Activated CD4-positive, alpha-beta T cell treated with anti-CD3 and anti-CD28 coated beads, Interleukin-2, amount 50 U/mL, for 16 hours (primary cell): ENCODE measurements at regions not wholly inside any gene's neighbourhood (a gene's known extent, or its start where the extent isn't known, plus 50 kb on each side); places are given as distances from the start of the nearest gene placed in this dataset.
A peak's percentile ranks its signal among the peaks of the same experiment; 100 is the strongest.

Experiments
- DNase-seq: peaks from one replicate; pipeline ENCODE4 v3.0.0-alpha.2; 2020

DNA sequence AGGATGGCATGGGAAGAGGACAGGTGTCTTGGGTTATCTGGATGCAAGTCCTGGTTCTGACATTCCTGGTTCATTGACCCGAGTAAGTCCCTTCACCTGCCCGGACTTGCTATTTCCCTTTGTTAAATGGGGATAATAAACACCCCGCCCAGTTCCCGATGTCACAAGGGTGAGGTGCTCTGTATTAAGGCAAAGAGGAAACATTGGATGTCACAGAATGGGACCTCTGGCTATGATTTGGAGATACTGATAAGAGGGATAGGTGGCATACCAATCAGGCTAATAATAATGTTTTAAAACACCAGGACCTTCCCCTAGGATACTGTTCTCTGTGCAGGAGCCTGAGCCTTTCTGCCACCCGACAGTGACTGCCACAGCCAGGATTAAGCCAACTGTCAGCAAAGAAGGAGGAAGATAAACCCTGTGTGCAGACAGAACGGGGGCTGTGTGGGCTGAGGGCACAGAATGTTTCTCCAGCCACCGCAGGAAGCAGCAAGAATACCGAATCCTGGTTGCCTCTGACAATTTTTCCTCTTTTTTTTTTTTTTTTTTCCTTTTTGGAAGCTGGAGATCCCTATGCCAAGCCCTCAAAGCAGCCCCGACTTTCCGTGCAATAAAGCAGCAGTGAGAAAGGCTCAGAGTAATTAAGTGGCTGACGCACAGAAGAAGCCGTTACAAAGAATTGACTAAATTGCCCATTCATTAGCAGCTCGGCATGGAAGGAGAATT is 336.6 kb downstream of the SMAD2 start:
- no peak for DNase-seq

DNA sequence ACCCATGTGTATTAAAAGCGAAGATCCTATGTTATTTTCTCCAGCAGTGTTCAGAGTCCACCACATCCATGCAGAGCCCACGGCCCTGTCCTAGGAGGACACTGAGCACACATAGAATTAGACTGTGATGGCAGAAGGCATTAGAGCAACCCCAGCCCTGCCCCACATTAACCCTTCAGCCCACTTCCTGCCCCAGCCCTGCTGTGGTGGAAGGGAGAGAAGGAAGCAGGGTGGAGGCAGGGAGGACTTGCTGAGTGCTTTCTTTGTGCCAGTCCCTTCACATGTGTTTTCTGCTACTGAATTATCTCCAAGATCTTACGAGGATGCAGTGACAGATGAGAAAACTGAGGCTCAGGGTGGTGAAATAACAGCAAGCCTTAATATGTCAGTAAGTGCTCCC is 339.0 kb downstream of the SMAD2 start:
- no peak for DNase-seq

DNA sequence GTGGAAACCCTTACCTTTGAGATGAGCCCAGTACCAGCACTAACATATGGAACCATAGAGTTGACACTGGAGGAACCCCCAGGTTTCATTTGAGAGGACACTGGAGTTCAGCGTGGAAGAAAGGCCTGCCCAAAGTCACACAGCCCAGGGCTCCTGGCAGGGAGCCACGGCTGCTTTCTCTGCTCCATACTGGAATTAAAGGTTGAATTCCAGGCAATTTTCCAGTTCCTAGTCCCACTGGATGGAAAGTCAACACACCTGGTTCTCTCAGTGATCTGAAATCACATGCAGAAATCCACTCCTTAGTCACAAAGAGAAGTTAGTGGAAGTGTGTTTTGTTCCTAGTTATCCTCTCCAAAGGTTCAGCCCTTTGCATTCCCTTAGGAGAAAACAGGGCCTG is 336.1 kb upstream of the SKOR2 start:
- DNase-seq = no peak

DNA sequence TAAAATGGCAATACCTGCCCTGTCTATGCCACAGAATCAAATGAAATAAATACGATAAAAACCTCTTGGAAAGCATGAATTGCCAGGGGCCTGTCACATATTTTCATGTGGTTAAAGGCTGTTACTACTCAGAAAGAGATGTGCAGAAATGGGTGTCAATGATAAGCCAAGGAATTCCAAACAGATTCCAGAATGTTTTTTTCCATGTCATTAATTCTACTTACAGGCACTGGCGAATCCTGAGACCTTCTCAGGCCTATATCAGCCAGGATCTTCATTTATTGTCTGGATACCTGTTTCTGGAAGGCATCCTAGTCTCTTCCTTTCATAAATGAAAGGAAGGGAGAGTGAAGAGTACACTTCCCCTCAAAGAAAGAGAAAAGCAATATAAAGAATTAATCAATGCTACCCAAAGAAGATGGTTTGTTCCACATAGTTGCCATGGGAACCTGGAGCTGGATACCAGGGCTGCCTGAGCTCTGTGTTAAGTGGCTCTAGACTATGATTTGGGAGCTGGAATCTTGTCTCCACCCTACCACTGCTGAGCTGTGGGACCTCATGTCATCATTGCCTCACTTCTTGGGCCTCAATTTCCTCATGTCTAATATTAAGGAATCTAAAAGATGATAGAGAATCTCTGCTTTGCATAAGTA is 335.1 kb upstream of the SKOR2 start:
- DNase-seq = no peak

DNA sequence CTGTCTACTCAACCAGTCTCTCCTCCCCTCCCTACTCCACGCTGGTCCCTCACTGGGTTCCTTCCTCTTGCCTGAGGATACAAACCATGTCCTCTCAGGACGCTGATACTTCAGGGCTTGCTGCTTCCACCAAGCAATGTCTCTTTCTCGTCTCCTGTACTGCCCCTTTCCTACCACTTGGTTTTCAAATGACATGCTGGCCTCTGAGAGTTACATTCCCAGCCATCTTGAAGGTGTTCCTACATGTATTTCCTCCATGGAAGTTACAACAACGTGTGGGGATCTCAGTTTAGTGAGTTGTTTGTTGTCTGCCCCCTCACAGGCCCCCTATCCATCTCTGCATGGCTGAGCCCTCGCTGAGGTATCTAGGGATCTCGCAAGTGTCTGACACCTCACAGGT is 334.5 kb upstream of the SKOR2 start:
- DNase-seq = no peak

DNA sequence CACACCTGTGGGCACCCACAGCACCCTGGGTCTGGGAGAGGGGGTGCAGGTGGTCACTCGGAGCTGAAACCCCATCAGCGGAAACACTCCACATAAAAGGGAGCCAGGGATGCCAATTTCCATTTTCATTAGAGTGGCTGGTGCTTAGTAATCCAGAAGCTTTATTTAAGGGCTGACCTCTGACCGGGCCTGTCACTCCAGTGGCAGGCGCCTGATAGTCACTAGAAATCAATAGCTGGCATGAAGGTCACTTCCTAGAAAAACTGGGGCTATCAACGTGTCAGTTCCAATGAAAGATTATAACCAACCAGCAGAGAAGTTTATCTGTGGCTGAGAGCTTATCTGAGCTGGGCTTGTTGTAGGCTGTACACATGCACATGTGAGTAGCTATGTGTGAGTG is 333.7 kb upstream of the SKOR2 start:
- no peak for DNase-seq

DNA sequence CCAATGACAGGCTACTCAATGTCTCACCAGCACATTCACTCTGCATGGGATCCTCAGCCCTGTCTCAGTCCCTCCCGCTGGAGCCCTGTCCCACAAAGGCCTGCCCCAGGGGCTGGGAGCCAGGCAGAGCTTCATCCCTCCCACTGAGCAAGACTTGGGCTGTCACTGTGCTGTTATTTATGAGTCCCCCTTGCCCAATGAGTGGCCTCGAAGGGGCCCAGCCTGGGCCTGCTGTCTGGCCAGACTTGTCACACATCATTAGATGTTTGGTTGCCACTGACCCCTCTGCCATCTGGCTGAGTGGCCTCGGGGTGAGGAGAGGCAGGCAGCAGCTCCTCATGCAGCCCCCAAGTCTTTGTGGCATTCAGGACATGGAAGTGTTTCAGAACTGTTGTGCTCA is 330.6 kb upstream of the SKOR2 start:
- DNase-seq = no peak

DNA sequence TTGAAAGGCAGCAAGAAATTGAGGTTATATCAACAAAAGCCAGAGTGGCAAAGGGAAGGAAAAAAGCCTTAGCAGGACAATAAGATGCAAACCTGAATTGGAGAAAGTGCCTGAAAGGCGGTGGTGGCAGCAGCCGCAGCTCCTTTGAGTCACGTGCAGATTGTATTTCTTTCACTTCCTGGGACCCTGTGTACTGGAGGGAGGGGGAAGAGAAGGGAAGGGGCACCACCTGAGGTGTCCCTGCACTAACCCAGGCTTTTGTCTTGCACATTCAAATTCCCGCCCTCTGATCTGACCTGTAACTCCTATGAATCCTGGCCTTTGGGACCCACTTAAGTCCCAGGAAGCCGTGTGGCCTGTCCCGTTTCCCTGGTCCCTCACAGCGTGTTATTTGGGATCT is 326.1 kb upstream of the SKOR2 start:
- DNase-seq = no peak

DNA sequence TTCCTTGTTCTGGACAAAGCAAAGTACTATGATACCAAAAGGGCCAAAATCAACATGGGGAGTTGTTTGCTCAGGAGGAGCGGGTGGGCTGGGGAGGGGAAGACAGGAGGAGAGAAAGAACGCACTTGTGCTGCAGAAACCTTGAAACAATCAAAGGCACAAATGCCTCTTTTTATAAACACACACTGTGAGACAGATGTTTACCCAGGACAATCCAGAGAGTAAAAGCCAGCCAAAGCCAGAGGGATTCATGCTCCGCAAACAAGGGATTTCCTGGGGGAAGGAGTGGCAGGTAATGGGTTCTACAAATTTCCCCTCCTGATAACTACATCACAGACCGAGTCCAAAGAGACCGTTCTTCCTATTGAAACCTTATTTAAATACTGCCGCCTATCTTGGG is 323.5 kb upstream of the SKOR2 start:
- DNase-seq = no peak

DNA sequence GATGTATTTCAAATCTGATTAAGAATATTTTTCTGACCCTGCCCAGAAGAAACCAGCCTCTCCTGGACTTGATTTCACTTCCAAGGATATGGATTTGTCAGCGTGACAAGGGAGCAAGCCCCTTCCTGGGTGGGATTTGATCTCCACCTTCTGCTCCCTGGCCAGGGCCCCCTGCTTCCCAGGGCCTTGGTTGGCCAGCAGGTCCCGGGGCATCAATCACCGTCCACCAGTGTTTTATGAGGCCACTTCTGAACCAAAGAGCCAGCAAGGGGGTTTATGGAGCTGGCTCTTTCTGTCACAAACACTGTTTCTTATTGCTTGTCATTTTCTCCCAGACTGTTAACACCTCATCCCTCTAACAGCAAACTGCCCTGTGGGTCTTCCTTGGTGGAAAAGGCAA is 320.5 kb upstream of the SKOR2 start:
- no peak for DNase-seq

DNA sequence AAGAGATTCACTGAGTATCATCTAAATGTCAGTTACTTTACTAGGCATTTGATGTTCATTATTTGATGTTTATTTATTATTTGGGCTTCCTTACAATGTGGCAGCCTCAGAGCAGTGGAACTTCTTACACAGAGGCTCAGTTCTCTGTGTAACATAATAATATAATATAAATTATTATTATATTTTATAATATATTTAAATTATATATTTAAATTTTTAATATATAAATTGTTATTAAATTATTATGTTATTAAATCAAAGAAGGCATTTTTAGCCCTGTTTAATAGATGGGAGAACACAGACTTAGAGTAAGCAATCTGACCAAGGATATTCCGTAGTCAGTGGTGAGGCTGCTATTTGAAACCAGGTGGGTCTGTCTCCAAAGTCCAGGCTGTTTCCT is 315.3 kb upstream of the SKOR2 start:
- DNase-seq = no peak

DNA sequence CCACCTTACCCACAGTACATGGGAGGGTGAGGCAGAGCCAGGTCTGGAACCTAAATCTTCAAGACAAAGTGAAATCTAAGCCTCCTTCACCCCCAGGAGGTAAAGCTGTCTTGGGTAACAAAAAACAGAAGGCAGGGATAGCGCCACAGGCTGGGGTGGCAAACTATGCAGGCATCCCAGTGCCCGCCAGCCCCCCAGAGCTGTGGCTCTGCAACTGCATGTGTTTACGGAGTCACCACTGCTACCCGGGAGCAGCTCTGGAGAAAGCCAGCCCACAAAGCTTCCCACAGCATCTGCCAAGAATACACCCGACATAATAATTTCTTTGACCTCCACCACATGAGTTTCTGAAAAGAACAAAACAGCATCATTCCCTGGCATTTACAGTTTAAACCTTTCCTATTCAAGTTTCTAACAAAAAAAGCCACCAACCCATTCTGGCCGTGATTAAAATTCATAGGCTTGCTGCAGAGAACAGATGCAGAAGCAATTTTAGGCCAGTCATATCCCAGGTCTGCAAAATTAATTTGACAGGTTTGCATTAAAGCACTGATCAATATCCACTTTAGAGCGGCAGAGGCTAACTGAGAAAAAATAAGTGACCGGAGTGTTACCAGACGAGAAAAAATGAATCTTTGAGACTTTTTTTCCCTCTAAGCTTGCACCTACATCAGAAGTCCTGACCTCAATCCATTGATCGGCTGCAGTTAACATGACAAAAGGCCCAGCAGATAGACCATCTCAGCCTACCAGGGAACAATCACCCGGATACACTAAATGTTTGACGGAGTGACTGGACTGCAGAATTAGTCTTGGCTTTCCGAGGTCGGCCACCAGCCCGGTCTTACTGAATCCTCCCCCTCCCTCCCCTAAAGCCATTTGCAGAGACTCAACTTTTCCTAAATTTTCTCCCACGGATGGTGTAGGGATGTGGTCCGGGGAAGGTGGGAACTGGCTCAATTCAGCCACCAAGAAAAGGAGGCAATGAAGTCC is 309.6 kb upstream of the SKOR2 start:
- no peak for DNase-seq

DNA sequence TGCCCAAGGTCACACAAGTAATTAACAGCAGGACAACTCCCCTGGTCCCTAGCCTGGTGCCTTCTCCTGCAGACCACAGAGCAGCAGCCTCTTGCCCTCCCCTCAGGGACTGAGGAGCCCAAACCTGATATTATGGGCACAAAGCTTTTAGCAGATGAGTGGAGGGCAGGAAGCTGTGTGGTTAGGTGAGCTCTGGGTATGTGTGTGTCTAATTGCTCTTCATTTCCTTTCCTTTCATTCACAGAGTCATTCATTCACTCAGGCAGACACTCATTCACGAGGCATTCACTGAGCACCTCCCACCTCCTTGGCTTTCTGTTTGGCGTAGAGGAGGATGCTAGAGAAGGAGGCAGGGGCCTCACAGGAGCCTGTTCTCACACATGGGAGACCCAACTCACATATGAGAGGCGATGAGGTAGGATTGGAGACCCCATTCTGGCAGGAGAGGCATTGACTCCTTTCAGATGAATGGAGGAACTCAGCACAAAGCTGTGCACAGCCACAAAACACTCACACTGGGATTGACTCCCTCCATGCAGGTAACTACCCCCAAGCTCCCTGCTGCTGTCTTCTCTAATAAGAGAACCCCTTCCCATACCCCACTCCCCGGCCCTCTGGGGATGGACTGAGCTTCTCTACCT is 306.8 kb upstream of the SKOR2 start:
- peak; percentile 39 for DNase-seq

DNA sequence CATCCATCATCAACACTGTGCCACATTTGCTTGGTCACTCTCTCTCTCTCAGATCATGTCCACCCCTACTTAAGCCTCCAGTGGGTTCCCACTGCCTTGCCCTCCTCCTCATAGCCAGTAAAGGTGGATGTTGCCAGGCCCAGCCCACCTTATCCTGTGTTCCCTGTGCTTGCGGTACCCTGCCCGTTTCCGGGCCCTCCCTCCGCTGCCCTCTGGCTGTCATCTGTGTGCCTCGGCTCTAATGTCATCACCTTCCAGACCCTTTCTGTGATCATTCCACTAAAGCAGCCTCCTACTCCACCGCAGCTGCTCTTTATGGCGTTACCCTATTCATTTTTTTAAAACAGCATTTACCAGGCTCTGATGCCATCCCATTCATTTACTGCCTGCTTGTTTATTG is 305.7 kb upstream of the SKOR2 start:
- no peak for DNase-seq

DNA sequence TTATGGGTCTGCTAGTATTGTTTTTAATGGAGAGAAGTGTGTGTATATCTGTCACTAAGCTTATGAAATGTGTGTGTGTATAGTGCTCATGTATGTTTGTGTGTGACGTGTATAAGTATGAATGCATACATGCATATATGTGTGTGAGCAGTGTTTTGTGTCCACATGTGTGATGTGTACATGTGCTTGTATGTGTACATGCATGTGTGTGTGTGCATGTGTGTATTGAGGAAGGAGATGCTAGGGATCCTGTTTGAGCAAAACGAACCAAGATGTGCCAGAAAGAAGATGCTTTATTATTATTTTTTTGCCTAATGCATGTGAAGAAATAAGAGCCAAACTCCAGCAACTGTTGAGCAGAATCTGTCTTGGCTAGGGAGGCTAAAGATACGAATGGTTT is 301.3 kb upstream of the SKOR2 start:
- no peak for DNase-seq

DNA sequence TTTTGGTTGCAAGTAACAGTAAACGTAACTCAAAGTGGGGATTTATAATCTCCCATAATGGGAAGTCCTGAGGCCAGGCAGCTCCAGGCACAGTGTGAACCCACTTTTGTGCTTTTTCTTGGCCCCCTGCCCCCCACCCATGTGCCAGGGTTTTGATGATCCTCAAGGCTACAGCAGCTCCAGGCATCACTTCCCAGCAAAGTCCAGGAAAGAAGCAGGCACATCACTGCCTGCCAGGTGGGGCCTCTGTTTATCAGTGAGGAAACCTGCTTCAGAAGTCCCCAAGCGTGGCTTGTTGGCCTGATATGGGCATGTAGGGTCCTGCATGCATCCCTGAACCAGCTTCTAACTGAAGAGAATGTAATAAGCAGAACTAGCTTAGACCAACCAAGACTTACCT is 299.2 kb upstream of the SKOR2 start:
- DNase-seq = no peak

DNA sequence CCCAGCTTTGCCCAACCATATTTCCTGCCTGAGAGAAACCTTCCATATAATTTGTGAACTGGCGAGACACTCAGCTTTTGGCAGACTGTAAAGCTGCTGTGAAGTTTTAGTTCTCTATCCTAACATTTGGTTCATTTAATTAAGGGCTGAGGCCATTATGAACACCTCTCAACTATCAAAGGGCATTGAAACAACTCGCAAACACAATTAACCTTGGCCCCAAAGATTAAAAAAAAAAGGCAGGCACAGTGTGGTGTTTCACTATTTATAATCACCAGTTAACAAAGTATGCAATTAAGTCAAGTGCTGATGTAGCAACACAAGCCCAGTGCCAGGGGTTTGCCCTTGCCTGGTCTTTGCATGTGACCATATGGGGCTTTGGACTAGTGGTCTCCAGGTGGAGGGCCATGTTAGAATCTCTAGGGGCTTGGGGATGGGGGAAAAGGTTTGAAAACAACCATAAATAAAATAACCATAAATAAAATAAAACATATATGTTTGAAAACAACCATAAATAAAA is 297.6 kb upstream of the SKOR2 start:
- no peak for DNase-seq

DNA sequence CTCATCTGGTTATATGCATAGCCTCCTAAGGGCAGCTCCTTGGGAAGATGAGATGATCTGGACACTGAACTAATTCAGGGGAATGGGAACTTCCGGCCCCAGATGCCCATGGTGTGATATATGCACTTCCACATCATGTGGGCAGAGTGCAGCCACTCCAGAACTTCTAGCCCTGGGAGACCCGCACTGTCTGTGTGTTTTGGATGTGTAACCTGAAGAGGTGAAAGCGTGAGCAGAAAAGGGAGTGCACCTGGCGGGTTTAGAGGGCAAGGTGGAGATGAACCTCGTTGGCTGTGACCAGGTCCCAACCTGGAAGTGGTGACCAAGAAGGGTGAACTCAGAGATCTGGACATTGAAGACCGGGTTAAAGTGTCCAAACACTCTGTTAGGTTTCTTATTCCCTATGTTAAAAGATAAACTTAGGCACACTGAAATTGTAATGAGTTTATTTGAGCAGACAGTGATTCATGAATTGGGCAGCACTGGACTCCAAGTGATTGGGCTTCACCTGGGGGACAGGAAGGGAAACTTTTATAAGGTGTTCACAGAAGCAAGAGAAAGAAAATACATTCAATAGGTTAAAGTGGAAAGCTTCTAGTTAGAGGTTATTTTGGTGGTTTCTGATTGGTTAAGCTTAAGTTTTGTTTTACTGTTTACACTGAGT is 296.2 kb upstream of the SKOR2 start:
- DNase-seq = no peak

DNA sequence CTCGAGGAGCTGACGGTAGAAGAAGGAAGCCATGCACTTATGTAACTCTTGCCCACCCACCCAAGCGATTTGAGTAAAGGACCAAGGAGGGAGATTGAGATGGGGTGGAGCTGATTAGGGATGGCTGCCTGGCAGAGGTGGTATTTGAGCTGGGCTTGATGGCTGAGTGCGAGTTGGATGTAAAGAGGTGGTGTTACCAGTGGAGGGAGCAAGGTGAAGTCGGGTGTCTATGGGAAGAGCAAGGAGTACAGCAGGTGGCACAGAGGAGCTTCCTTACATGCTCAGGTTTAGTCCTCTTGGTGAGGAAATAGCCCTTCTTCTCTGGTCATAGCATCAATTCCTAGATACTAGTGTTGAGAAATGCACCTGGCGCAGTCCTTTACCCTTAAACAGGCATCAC is 294.2 kb upstream of the SKOR2 start:
- DNase-seq = no peak

DNA sequence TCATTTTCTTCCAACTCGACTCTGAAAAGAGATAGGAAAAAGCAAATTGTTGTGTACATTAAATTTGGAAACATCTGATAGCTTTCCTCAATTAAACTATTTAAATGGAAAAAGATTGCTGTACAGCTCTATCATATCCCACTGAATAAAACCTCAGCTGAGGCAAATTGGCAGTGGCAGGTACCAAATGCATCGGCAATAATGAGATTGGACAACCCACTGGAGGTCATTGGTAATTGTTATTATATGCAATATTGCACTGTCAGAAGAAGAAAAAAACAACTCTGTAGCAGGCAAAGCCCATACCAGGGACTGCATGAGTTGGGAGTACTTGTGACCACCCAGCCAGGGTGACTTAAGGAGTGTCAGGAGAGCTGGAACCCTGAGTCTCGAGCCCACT is 291.6 kb upstream of the SKOR2 start:
- DNase-seq = no peak

DNA sequence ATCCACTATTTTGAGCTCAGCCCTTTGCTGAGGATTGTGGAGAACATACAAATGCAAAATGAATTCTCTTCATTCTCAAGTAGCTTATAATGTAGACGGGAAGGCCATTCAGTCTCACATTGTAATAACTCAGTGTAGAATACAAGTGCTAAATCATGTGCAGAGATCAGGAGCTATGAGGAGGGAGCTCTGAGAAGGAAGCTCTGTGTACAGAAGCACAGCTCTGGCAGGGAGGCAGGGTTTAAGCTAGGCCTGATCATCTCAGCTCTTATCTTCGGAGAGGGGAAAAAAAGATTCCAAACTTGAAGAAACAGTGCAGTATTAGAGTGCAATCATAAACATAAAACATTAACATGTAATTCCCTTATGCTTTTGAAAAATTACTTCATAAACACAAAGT is 291.1 kb upstream of the SKOR2 start:
- no peak for DNase-seq

DNA sequence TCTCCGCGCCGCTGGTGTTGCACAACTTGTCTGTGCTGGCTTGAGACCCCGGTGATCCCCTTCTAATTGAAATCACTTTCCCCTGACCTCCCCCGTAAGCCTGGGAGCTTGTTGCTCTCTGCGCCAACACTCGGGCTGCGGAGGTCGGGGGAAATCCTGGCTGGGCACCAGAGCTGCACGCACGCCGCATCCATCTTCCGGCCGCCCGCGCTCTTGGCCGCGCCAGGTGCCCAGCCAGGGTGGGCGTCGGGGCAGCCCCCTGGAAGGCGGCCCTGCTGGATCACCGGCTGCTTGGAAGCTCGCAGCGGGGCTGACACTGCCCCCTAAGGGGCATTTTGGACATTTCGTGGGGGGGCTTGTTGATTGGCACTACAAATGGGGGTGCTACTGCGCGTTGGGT is 280.3 kb upstream of the SKOR2 start:
- DNase-seq = no peak

DNA sequence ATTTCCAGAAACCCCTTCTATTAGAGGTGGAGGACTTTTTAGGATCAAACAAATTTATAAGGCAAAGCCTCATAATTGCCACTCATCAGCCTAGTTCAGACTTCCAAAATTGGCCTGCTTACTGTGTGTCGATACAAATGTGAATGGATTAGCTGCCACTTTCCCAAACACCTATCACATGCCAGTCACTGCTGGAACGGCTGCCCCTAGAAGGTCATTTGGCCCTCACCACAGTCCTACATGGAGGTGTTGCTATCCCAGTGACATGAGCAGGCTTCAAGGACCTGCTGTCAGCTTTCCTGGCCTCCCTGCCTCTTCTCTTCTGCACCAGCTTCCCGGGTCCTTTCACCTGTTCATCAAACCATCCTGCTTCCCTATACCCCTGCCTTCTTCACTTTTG is 279.2 kb upstream of the SKOR2 start:
- no peak for DNase-seq
